Neutrophil (primary cell): ENCODE measurements at regions not wholly inside any gene's neighbourhood (a gene's known extent, or its start where the extent isn't known, plus 50 kb on each side); places are given as distances from the start of the nearest gene placed in this dataset.

Source experiments
- H3K27ac ChIP-seq: fragments of 200-600 bp; sonication (generic); 2 replicates; pipeline ENCODE4 v1.5.1; 2016; ENCODE audit warnings: mild to moderate bottlenecking, moderate library complexity
- H3K27me3 ChIP-seq: fragments of 200-600 bp; sonication (generic); 2 replicates; pipeline ENCODE4 v1.6.0; 2016; ENCODE audit warnings: mild to moderate bottlenecking
- H3K36me3 ChIP-seq: fragments of 200-600 bp; sonication (generic); 2 replicates; pipeline ENCODE4 v1.5.1; 2017
- H3K4me1 ChIP-seq, 2 experiments: fragments of 200-600 bp in 1 of 2; sonication (generic) in 1 of 2; 1 replicate in 1 of 2; 2 replicates in 1 of 2; pipeline versions ENCODE4 v1.5.1 to v1.6.1; 2013 to 2016; ENCODE audit warnings: low read depth in 1 of 2, low read length in 1 of 2, mild to moderate bottlenecking in 1 of 2, moderate library complexity in 1 of 2; ENCODE audit not compliant: control insufficient read depth in 1 of 2, insufficient read depth in 1 of 2
- H3K4me3 ChIP-seq, 2 experiments: fragments of 200-600 bp in 1 of 2; sonication (generic) in 1 of 2; 1 replicate in 1 of 2; 2 replicates in 1 of 2; pipeline ENCODE4 v1.5.1; 2013 to 2016; ENCODE audit warnings: low read depth in 1 of 2, low read length in 1 of 2, mild to moderate bottlenecking in 1 of 2, moderate library complexity in 1 of 2
- H3K9me3 ChIP-seq: fragments of 200-600 bp; sonication (generic); 2 replicates; pipeline ENCODE4 v1.5.1; 2016
- CTCF ChIP-seq: fragments of 200-600 bp; sonication (generic); IDR thresholded peaks from 2 replicates; pipeline ENCODE4 v1.5.1; 2016; ENCODE audit warnings: antibody characterized with exemption

GRCh38 chr10:118102121-118102520 lies 55.4 kb upstream of the RAB11FIP2 start:
- Histone ChIP-seq H3K4me3 (no peak overlapping the region), H3K9me3 (no peaks in the 10 kb centered on the region), H3K27me3 (peaks cover 71% of the 10 kb centered on the region), H3K4me1 (no peaks in the 10 kb centered on the region), H3K36me3 (no peaks in the 10 kb centered on the region), H3K27ac (no peak overlapping the region)
- TF ChIP-seq CTCF = no peak

- no peaks in the 10 kb centered on the region for H3K36me3 ChIP-seq
- H3K9me3 ChIP-seq = no peaks in the 10 kb centered on the region
- no peak overlapping the region for H3K27ac ChIP-seq
- peaks cover 66% of the 10 kb centered on the region for H3K27me3 ChIP-seq
- TF ChIP-seq CTCF = no peak
- H3K4me3 ChIP-seq = no peak overlapping the region
- H3K4me1 ChIP-seq = no peaks in the 10 kb centered on the region
Measured at GRCh38 chr10:118101501-118101900, 54.8 kb upstream of the RAB11FIP2 start.
